HEK293 (cell line): ENCODE measurements at regions not wholly inside any gene's neighbourhood (a gene's known extent, or its start where the extent isn't known, plus 50 kb on each side); places are given as distances from the start of the nearest gene placed in this dataset.

Experiments
- CTCF ChIA-PET: fragments of 350-600 bp; formaldehyde crosslinking; extraction: SDS; loops from one replicate; lab custom pipeline; 2021; ENCODE audit warnings: antibody characterized with exemption; lab: Yijun Ruan, JAX
- POLR2A ChIA-PET: fragments of 300-600 bp; formaldehyde crosslinking; extraction: SDS; loops from one replicate; lab custom pipeline; 2020; ENCODE audit warnings: antibody characterized with exemption, inconsistent platforms; lab: Yijun Ruan, JAX
- H3K27ac ChIP-seq: fragments of 200-500 bp; sonication (Bioruptor generic); 2 replicates; pipeline ENCODE4 v1.5.1; 2014; ENCODE audit warnings: low read depth, low read length, control low read depth, inconsistent platforms; ENCODE audit errors: extremely low read depth
- H3K36me3 ChIP-seq, 2 experiments: fragments of 200-500 bp in 1 of 2; sonication (Bioruptor generic) in 1 of 2; 1 replicate in 1 of 2; 2 replicates in 1 of 2; pipeline ENCODE4 v1.5.1; 2014 to 2017; ENCODE audit warnings: inconsistent platforms in 2 of 2, low read length in 2 of 2; ENCODE audit not compliant: control insufficient read depth in 2 of 2, insufficient read depth in 1 of 2
- H3K4me1 ChIP-seq: fragments of 200-500 bp; sonication (Bioruptor generic); 2 replicates; pipeline ENCODE4 v1.5.1; 2014; ENCODE audit warnings: mild to moderate bottlenecking, low read length, inconsistent platforms; ENCODE audit not compliant: control insufficient read depth, insufficient read depth
- H3K4me3 ChIP-seq: 2 replicates; pipeline ENCODE4 v1.5.1; 2011; ENCODE audit warnings: low read depth, mild to moderate bottlenecking, control low read depth, low read length, moderate library complexity
- H3K9me3 ChIP-seq: fragments of 200-500 bp; sonication (Bioruptor generic); 2 replicates; pipeline ENCODE4 v1.5.1; 2014; ENCODE audit warnings: low read depth, low read length, inconsistent platforms; ENCODE audit not compliant: control insufficient read depth, insufficient read depth
- BCL11B ChIP-seq: fragments of 450-650 bp; formaldehyde crosslinking; IDR thresholded peaks from 2 replicates; pipeline ENCODE4 v1.5.1; 2016; ENCODE audit warnings: low read depth, missing biosample characterization, missing genetic modification characterization
- PRDM10 ChIP-seq: fragments of 450-650 bp; formaldehyde crosslinking; IDR thresholded peaks from 2 replicates; pipeline ENCODE4 v1.5.1; 2016; ENCODE audit warnings: missing biosample characterization, missing genetic modification characterization
- YY2 ChIP-seq: fragments of 450-650 bp; formaldehyde crosslinking; IDR thresholded peaks from 2 replicates; pipeline ENCODE4 v1.5.1; 2016; ENCODE audit warnings: missing biosample characterization, missing genetic modification characterization
- ZBTB10 ChIP-seq: fragments of 450-650 bp; formaldehyde crosslinking; IDR thresholded peaks from 2 replicates; pipeline ENCODE4 v1.5.1; 2016; ENCODE audit warnings: missing biosample characterization, missing genetic modification characterization
- ZBTB17 ChIP-seq: fragments of 450-650 bp; formaldehyde crosslinking; IDR thresholded peaks from 2 replicates; pipeline ENCODE4 v1.5.1; 2016; ENCODE audit warnings: missing biosample characterization, missing genetic modification characterization
- ZFP37 ChIP-seq: fragments of 450-650 bp; formaldehyde crosslinking; IDR thresholded peaks from 2 replicates; pipeline ENCODE4 v1.5.1; 2016; ENCODE audit warnings: missing biosample characterization, missing genetic modification characterization
- ZNF10 ChIP-seq: fragments of 450-650 bp; formaldehyde crosslinking; IDR thresholded peaks from 2 replicates; pipeline ENCODE4 v1.5.1; 2017; ENCODE audit warnings: missing biosample characterization, missing genetic modification characterization
- ZNF133 ChIP-seq: fragments of 450-650 bp; formaldehyde crosslinking; IDR thresholded peaks from 2 replicates; pipeline ENCODE4 v1.5.1; 2016; ENCODE audit warnings: missing biosample characterization, missing genetic modification characterization
- ZNF175 ChIP-seq: fragments of 450-650 bp; formaldehyde crosslinking; IDR thresholded peaks from 2 replicates; pipeline ENCODE4 v1.5.1; 2016; ENCODE audit warnings: missing biosample characterization, missing genetic modification characterization
- ZNF202 ChIP-seq: fragments of 450-650 bp; formaldehyde crosslinking; IDR thresholded peaks from 2 replicates; pipeline ENCODE4 v1.5.1; 2016; ENCODE audit warnings: missing biosample characterization, missing genetic modification characterization, borderline replicate concordance
- ZNF311 ChIP-seq: fragments of 450-650 bp; formaldehyde crosslinking; IDR thresholded peaks from 2 replicates; pipeline ENCODE4 v1.5.1; 2017; ENCODE audit warnings: missing biosample characterization, missing genetic modification characterization, borderline replicate concordance
- ZNF398 ChIP-seq: fragments of 450-650 bp; formaldehyde crosslinking; IDR thresholded peaks from 2 replicates; pipeline ENCODE4 v1.5.1; 2017; ENCODE audit warnings: missing biosample characterization, missing genetic modification characterization
- ZNF488 ChIP-seq: fragments of 450-650 bp; formaldehyde crosslinking; IDR thresholded peaks from 2 replicates; pipeline ENCODE4 v1.5.1; 2016; ENCODE audit warnings: missing biosample characterization, missing genetic modification characterization
- ZNF660 ChIP-seq: fragments of 450-650 bp; IDR thresholded peaks from 2 replicates; pipeline ENCODE4 v1.5.1; 2018; ENCODE audit warnings: missing biosample characterization, mild to moderate bottlenecking, missing genetic modification characterization
- ZNF707 ChIP-seq: fragments of 450-650 bp; formaldehyde crosslinking; IDR thresholded peaks from 2 replicates; pipeline ENCODE4 v1.5.1; 2016; ENCODE audit warnings: missing biosample characterization, missing genetic modification characterization
- ZNF785 ChIP-seq: fragments of 450-650 bp; formaldehyde crosslinking; IDR thresholded peaks from 2 replicates; pipeline ENCODE4 v1.5.1; 2016; ENCODE audit warnings: missing biosample characterization, missing genetic modification characterization
- TF ChIP-seq, protein P1 (sequence below): fragments of 450-650 bp; formaldehyde crosslinking; IDR thresholded peaks from 2 replicates; pipeline ENCODE4 v1.5.1; 2017; ENCODE audit warnings: missing biosample characterization, mild to moderate bottlenecking, missing genetic modification characterization, moderate library complexity
- TF ChIP-seq, protein P2 (sequence below): fragments of 450-650 bp; formaldehyde crosslinking; IDR thresholded peaks from 2 replicates; pipeline ENCODE4 v1.5.1; 2016; ENCODE audit warnings: missing biosample characterization, missing genetic modification characterization, low read depth

DNA sequence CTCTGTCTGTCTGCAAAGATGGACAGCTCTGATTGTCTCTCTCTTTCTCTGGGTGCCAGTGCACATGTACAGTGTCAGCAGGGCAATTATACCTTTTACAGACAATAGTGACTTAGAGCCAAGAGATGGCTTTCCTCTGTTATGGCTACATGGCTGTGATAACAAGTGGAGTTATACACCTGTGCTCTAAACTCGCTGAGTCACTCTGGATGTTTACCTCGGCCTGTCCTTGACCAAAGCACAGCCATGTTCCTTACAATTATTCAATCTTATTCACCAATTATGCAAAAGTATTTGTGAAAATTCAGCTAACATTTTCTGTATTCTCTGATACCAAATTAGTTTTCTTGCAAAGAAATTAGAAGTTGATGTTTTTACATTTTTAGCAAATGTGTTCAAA is 475.5 kb upstream of the CCDC196 start:
- H3K27ac ChIP-seq: no peak overlapping the region
- ChIA-PET POLR2A (no interaction called here), CTCF (interaction anchor here (1.1 kb wide), 1 partner anchor 9 kb away, joined by 6 read pairs; no protein-coding TSS in a partner anchor)

More for the DNA sequence above, 475.5 kb upstream of the CCDC196 start:
- TF ChIP-seq ZNF660 (tag by site-specific recombination) (no peak), ZNF175 (tag by site-specific recombination) (no peak), ZNF202 (no peak), ZBTB17 (tag by site-specific recombination) (no peak), ZFP37 (tag by site-specific recombination) (no peak), ZNF398 (tag by site-specific recombination) (no peak), ZNF133 (tag by site-specific recombination) (no peak), ZNF707 (no peak), YY2 (tag by site-specific recombination) (no peak), BCL11B (tag by site-specific recombination) (no peak), ZBTB10 (tag by site-specific recombination) (no peak), ZNF488 (tag by site-specific recombination) (no peak), ZNF311 (tag by site-specific recombination) (no peak), ZNF10 (tag by site-specific recombination) (no peak), ZNF785 (tag by site-specific recombination) (no peak), PRDM10 (no peak)
- TF ChIP-seq, protein P1, sequence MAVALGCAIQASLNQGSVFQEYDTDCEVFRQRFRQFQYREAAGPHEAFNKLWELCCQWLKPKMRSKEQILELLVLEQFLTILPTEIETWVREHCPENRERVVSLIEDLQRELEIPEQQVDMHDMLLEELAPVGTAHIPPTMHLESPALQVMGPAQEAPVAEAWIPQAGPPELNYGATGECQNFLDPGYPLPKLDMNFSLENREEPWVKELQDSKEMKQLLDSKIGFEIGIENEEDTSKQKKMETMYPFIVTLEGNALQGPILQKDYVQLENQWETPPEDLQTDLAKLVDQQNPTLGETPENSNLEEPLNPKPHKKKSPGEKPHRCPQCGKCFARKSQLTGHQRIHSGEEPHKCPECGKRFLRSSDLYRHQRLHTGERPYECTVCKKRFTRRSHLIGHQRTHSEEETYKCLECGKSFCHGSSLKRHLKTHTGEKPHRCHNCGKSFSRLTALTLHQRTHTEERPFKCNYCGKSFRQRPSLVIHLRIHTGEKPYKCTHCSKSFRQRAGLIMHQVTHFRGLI (tag by site-specific recombination): no peak
- TF ChIP-seq, protein P2, sequence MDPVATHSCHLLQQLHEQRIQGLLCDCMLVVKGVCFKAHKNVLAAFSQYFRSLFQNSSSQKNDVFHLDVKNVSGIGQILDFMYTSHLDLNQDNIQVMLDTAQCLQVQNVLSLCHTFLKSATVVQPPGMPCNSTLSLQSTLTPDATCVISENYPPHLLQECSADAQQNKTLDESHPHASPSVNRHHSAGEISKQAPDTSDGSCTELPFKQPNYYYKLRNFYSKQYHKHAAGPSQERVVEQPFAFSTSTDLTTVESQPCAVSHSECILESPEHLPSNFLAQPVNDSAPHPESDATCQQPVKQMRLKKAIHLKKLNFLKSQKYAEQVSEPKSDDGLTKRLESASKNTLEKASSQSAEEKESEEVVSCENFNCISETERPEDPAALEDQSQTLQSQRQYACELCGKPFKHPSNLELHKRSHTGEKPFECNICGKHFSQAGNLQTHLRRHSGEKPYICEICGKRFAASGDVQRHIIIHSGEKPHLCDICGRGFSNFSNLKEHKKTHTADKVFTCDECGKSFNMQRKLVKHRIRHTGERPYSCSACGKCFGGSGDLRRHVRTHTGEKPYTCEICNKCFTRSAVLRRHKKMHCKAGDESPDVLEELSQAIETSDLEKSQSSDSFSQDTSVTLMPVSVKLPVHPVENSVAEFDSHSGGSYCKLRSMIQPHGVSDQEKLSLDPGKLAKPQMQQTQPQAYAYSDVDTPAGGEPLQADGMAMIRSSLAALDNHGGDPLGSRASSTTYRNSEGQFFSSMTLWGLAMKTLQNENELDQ (tag by site-specific recombination): no peak
- Histone ChIP-seq H3K9me3 (no peaks in the 10 kb centered on the region), H3K36me3 (no peaks in the 10 kb centered on the region), H3K4me3 (no peak overlapping the region), H3K4me1 (no peaks in the 10 kb centered on the region)
